ENCODE measurements at regions not wholly inside any gene's neighbourhood (a gene's known extent, or its start where the extent isn't known, plus 50 kb on each side); places are given as distances from the start of the nearest gene placed in this dataset.

DNA sequence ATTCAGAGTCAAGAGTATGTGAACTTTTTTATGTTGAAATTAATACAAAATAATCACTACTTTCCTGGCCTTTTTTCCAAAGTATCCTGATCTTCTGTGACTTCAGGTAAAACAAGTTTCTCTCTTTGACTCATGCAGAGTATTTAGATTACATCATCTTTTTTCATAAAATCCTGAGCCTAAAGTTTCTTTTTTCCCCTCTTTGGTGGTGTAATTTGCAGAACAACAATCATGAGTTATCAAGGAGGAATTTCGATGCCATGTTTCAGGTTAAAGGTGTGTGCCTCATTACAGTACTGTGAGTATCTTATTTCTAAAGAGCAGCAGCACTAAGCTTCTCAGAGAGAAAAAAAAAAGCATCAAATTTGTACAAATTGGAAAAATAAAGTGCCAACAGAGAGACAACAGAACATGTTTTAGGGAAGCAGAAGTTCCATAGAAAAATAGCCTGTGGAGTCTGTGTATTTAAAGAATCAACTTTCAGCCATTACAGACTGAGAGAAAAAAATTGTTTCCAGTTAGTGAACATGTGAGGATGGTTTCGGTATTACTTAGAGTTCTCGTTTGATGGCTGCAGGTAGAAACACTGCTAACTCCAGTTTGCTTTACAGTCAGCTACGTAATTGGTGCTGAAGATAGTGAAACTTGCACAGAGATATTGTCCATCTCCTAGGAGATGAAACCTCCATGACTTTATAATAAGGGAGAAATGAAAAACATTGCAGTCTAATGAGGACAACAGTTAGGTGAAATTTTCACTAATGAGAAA is 78.1 kb upstream of the PCDH9 start:
- no peak for ATAC-seq
- no peaks in the 10 kb centered on the region for H3K36me3 Mint-ChIP-seq
- DNase-seq (ENCODE audit: low spot score in 2 of 2) = no peak
- peaks cover 6% of the 10 kb centered on the region for H3K9me3 Mint-ChIP-seq
- H3K4me1 Mint-ChIP-seq = no peaks in the 10 kb centered on the region
- no peak overlapping the region for H3K4me3 Mint-ChIP-seq
- H3K27ac Mint-ChIP-seq = no peak overlapping the region

DNA sequence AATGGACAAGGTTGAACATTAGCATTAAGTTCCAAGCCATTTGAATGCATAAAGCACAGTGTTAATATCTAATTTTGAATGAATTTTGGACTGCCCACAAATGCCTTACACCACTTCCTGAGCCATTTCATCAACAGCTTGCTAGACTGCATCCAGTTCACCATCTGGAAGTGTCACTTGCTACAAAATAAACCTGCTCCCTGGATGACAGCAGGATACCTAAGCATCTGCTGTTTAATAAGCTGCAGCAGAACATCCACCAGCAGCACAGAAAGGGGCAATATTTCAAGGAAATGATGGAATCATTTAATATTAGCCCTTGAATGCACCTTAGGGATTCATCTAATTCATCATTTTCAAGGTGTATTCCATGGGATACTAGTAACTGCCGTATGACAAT is 76.6 kb upstream of the PCDH9 start:
- no peaks in the 10 kb centered on the region for H3K36me3 Mint-ChIP-seq
- H3K4me1 Mint-ChIP-seq = no peaks in the 10 kb centered on the region
- ATAC-seq (no peak), DNase-seq (ENCODE audit: low spot score in 2 of 2) (no peak)
- no peak overlapping the region for H3K27ac Mint-ChIP-seq
- H3K4me3 Mint-ChIP-seq = no peak overlapping the region
- peaks cover 8% of the 10 kb centered on the region for H3K9me3 Mint-ChIP-seq

DNA sequence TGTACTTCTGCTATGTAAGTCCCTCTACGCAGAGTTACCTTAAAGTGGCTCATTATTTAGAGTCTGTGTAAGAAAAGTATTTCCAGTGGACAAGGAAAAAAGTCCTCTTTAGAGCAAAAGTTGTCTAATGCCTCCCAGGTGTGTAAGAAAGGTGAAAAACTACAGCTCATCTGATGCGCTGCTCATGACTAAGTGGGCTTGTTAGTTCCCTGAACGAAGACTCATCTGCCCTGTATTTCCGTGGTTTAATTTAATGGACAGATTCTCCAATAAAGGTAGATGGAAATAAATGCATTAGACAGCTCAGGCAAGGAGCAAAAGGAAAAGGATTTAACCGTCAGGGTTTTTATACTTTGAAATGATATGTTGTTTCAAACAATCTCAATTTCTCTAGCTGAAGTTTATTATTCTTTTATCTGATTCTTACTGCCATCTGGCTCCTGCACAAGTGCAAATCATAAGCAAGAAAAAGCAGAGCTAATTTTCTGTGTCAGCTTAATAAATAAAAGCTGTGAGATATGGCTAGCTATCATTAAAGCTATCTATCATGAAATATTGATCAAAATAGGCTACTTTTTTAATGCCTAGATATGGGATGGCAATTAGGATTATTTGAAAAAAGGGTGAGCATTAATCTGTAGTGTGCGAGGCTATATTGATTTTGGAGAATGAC is 73.7 kb upstream of the PCDH9 start:
- H3K4me1 Mint-ChIP-seq = no peaks in the 10 kb centered on the region
- no peak for DNase-seq (ENCODE audit: low spot score in 2 of 2)
- no peak overlapping the region for H3K27ac Mint-ChIP-seq
- no peak overlapping the region for H3K4me3 Mint-ChIP-seq
- H3K9me3 Mint-ChIP-seq = peaks cover 9% of the 10 kb centered on the region
- H3K36me3 Mint-ChIP-seq = no peaks in the 10 kb centered on the region
- ATAC-seq = no peak

- peaks cover 12% of the 10 kb centered on the region for H3K9me3 Mint-ChIP-seq
- DNase-seq (ENCODE audit: low spot score in 2 of 2) (no peak), ATAC-seq (no peak)
- H3K4me1 Mint-ChIP-seq = no peaks in the 10 kb centered on the region
- no peak overlapping the region for H3K27ac Mint-ChIP-seq
- no peaks in the 10 kb centered on the region for H3K36me3 Mint-ChIP-seq
- no peak overlapping the region for H3K4me3 Mint-ChIP-seq
Measured at GRCh38 chr13:67299751-67300150, 69.6 kb upstream of the PCDH9 start.

GRCh38 chr13:67299072-67299635 is 69.0 kb upstream of the PCDH9 start:
- Mint-ChIP-seq H3K4me1 (no peaks in the 10 kb centered on the region), H3K4me3 (no peak overlapping the region), H3K36me3 (no peaks in the 10 kb centered on the region), H3K27ac (no peak overlapping the region), H3K9me3 (peaks cover 12% of the 10 kb centered on the region)
- DNase-seq (ENCODE audit: low spot score in 2 of 2) (no peak), ATAC-seq (no peak)

DNA sequence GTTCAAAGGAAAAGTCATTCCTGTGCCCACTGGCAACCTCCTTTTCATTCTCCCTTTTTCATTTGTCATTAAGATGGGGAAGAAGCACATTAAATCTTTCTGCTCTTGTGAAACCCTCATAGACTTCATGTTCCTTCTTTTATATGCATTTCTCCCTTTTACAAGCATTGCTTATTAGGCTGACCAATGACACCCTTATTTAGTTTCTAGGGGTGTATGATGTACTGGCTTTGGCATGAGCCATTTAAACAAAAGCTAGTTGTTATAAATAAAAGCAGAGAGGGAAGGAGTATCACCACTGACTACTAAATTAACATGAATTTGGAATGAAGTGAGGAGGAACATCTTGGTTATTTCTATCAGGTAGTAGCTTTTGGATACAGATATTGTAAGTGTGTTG is 68.2 kb upstream of the PCDH9 start:
- H3K27ac Mint-ChIP-seq = no peak overlapping the region
- H3K4me3 Mint-ChIP-seq = no peak overlapping the region

GRCh38 chr13:67296511-67296910 is 66.4 kb upstream of the PCDH9 start:
- ATAC-seq (no peak), DNase-seq (ENCODE audit: low spot score in 2 of 2) (no peak)
- Mint-ChIP-seq H3K4me3 (no peak overlapping the region), H3K36me3 (no peaks in the 10 kb centered on the region), H3K27ac (no peak overlapping the region), H3K4me1 (no peaks in the 10 kb centered on the region), H3K9me3 (peaks cover 10% of the 10 kb centered on the region)

More for the DNA sequence above, 68.2 kb upstream of the PCDH9 start:
- no peaks in the 10 kb centered on the region for H3K36me3 Mint-ChIP-seq
- DNase-seq (ENCODE audit: low spot score in 2 of 2) = no peak
- ATAC-seq = no peak
- no peaks in the 10 kb centered on the region for H3K4me1 Mint-ChIP-seq
- H3K9me3 Mint-ChIP-seq = peaks cover 12% of the 10 kb centered on the region

GRCh38 chr13:67292886-67293285 is 62.8 kb upstream of the PCDH9 start:
- ATAC-seq (no peak), DNase-seq (ENCODE audit: low spot score in 2 of 2) (no peak)
- H3K9me3 Mint-ChIP-seq = peaks cover 6% of the 10 kb centered on the region
- no peak overlapping the region for H3K4me3 Mint-ChIP-seq
- no peaks in the 10 kb centered on the region for H3K4me1 Mint-ChIP-seq
- no peaks in the 10 kb centered on the region for H3K36me3 Mint-ChIP-seq
- no peak overlapping the region for H3K27ac Mint-ChIP-seq

GRCh38 chr13:67285611-67286010 is 55.5 kb upstream of the PCDH9 start:
- peaks cover 2% of the 10 kb centered on the region for H3K9me3 Mint-ChIP-seq
- DNase-seq (ENCODE audit: low spot score in 2 of 2) (no peak), ATAC-seq (no peak)
- H3K4me3 Mint-ChIP-seq = no peak overlapping the region
- no peaks in the 10 kb centered on the region for H3K4me1 Mint-ChIP-seq
- no peaks in the 10 kb centered on the region for H3K36me3 Mint-ChIP-seq
- no peak overlapping the region for H3K27ac Mint-ChIP-seq

DNA sequence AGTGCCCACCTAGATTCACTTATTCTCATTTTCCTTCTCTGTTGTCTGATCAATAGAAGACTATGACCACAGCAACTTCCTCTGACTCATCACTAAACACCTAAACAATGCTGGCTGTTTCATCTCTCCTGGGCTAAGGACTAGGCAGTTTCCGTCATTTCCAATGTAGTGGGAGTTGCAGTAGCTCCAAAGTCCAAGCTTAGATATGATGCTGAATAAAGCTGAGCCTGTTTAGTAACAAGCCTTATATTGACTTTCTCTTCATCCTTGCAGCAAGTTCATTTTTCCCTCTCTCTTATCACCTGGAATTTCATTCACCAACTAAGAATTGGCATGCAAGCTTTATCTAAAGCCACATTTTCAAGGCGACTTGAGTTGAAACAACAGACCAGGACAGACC is 53.5 kb upstream of the PCDH9 start:
- H3K36me3 Mint-ChIP-seq = no peaks in the 10 kb centered on the region
- peaks cover 3% of the 10 kb centered on the region for H3K9me3 Mint-ChIP-seq
- no peak overlapping the region for H3K27ac Mint-ChIP-seq
- DNase-seq (ENCODE audit: low spot score in 2 of 2) (no peak), ATAC-seq (no peak)
- H3K4me1 Mint-ChIP-seq = no peaks in the 10 kb centered on the region
- no peak overlapping the region for H3K4me3 Mint-ChIP-seq

DNA sequence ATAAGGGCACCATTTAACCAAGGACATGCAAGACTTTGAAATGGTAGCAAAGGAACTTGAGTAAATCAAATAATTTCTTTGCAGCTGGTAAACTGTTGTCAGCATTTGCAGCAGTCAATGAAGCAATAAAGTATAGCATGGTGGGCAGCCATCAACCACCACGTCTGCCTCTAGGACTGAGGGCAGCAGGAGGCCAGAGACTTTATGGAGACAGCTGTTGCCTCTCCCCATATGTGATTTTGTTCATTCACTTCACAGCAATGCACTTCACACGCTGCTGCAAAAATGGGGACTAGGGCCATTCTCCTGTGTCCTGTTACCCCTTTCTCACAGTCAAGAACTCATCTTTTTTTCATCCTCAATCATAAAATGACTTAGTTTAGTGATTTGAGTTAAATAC is 51.3 kb upstream of the PCDH9 start:
- no peaks in the 10 kb centered on the region for H3K4me1 Mint-ChIP-seq
- ATAC-seq = no peak
- no peak for DNase-seq (ENCODE audit: low spot score in 2 of 2)
- no peak overlapping the region for H3K27ac Mint-ChIP-seq
- peaks cover 7% of the 10 kb centered on the region for H3K9me3 Mint-ChIP-seq
- no peak overlapping the region for H3K4me3 Mint-ChIP-seq
- no peaks in the 10 kb centered on the region for H3K36me3 Mint-ChIP-seq
